COLO668 (cell line): ENCODE measurements at regions not wholly inside any gene's neighbourhood (a gene's known extent, or its start where the extent isn't known, plus 50 kb on each side); places are given as distances from the start of the nearest gene placed in this dataset.

ENCODE experiments used
- DNase-seq: peaks from one replicate; lab custom pipeline; 2025; ENCODE audit not compliant: unreplicated experiment; lab: John Stamatoyannopoulos, UW

DNA sequence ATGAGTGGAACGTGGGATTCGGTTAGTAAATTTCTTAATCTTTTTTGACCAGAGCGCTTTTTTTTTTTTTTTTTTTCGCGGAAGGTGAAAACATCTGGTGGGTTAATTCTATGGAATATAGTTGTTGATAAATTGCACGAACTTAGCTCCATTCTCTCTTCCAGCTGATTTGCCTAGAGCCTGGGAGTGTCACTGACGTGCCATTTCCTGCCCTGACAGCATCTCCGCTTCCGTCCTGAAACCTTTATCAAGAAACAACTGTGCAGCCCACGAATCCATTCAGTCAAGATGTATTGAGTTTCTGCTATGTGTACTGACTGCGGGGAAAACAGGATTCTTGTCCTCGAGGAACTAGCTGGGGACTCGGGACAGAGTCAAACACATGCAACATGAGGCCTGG is 59.5 kb upstream of the TGM3 start:
- DNase-seq: peak; percentile 7

DNA sequence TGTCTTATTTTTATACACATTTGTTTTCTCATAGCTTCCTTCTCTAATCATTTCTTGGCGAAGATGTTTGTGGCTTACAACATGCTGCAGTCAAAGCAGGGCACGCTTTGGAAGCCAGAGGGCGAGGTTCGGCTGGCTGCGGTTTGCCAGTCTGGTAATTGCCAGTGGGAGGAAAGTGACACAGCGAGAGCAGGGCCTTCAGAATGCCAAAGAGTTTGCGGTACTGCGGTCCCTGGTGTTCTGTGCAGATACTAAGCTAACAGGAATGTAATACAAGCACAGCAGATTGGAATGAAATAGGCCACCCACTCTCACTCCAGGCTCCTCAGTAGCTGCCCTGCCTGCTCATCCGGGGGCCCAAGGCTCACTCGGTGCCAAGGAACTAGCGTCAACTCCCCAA is 58.7 kb upstream of the TGM3 start:
- no peak for DNase-seq

DNA sequence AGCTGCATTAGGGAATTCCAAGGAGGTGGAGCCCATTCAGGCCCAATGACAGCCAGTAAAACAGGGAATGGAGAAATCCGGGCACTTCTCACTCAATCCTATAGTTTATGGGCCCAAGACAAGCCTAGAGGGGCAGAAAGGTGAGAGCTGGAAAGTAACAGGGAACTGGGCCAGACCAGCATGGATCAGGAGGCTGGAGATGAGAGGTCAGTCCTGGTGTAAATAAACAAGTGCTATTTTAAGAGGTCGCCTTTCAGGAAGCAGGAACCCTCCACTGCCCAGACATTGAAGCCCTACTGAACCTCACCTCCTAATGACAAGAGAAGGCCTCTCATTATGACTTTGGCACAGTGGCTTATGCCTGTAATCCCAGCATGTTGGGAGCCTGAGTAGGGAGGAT is 57.2 kb upstream of the TGM3 start:
- no peak for DNase-seq

DNA sequence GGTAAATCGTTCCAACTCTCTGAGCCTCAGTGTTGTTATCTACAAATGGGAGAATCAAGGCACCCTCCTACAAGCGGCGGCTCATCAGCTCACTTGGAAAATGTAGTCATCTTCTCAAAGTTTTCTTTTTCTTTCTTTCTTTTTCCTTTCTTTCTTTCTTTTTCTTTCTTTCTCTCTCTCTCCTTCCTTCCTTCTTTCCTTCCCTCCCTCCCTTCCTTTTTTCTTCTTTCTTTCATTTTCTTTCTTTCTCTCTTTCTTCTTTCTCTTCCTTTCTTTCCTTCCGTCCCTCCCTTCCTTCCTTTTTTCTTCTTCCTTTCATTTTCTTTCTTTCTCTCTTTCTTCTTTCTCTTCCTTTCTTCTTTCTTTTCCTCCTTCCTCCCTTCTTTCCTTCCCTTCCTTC is 55.0 kb upstream of the TGM3 start:
- no peak for DNase-seq

DNA sequence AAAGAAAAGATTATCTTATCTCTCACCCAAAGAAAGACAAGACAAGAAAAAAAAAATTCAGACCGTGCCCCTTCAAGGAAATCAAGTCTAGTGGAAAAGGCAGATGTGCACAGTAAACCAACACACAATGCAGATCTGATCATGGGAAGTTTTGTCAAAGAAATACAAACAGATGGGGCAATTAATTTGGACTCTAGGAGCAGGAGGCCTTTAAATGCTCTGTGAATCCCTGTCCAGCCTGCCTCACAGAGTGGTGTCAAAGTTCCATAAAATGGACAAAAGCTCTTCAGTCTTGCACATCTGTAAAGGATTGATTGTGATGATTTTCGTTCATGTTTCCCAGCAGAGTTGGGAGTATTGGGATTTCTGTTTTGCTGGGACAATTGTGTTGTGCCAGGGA is 53.1 kb upstream of the TGM3 start:
- no peak for DNase-seq

DNA sequence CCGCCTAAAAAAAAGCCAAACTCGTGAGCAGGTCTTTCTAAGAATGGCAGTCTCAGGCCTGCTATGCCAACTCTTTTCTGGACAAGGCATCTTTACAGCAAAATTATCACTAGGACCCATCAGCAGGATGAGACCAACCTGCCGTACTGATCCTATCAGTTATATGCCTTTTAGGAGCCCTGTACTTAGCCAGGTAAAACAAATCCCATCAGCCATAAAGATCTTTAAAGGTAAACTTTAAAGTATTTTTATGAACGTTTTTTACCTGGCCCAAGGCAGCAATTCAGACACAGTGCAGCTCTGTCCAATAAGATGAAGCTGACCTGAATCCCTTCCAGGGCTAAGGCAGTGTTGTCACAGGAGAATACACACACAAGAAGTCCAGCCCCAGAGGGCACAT is 51.3 kb upstream of the TGM3 start:
- no peak for DNase-seq

DNA sequence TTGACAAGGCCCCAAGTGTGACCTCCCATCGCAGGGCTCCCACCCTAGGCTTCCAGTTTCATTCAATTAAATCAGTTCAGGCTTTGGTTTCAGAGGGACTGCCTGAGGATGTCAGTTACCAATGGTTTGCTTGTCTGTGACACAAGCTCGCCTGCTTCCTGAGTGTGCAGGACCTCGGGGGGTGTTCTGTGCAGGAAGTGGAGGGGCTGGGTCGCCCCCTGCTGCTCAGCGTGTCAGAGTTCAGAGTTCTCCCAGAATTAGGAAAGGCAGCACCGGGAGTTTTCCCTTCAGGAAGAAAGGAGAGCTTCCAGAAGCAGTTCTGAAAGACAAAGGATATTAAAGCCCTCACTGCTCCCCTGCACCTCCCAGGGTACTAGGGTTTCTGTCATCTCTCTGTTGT is 50.8 kb upstream of the TGM3 start:
- no peak for DNase-seq

DNA sequence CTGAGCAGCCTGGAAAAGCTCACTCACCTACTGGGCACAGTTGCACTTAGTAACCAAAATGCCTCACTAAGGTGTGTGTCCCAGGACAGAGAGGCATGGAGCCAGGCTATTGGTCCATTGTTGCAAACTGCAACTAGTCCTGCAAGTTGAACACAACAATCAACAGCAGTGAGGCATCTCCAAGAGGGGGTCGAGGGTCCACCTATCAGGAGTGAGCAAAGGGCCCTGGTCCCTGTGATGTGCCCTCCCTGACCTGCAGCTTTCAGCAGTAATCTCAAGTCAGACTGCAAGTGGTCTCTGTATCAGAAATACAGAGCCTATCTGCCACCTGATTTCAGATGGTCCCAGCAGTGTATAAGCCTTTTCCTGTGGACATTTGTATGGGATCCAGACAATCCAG is 50.2 kb upstream of the TGM3 start:
- DNase-seq: no peak
